Loucy (cell line): ENCODE measurements at regions not wholly inside any gene's neighbourhood (a gene's known extent, or its start where the extent isn't known, plus 50 kb on each side); places are given as distances from the start of the nearest gene placed in this dataset.

ENCODE experiments used
- CTCF ChIP-seq: fragments of 200-600 bp; sonication (generic); conservative IDR thresholded peaks from 2 replicates; pipeline ENCODE4 v1.5.1; 2014; ENCODE audit warnings: mild to moderate bottlenecking, antibody characterized with exemption, low read length
- EZH2phosphoT487 ChIP-seq: fragments of 200-600 bp; IDR thresholded peaks from 2 replicates; pipeline ENCODE4 v1.6.1; 2018; ENCODE audit warnings: antibody characterized with exemption, mild to moderate bottlenecking, moderate library complexity, borderline replicate concordance

GRCh38 chr6:141248021-141248799 is 884.5 kb upstream of the GJE1 start:
- TF ChIP-seq CTCF (no peak), EZH2phosphoT487 (no peak)
